ENCODE measurements at regions not wholly inside any gene's neighbourhood (a gene's known extent, or its start where the extent isn't known, plus 50 kb on each side); places are given as distances from the start of the nearest gene placed in this dataset.

GRCh38 chr22:47990481-47990880 is 1228.0 kb downstream of the TBC1D22A start:
- ChIA-PET POLR2A (ENCODE audit: unreplicated experiment) (no interaction called here), CTCF (no interaction called here)
- H3K4ac ChIP-seq (ENCODE audit: low read depth, low read length), result no peak overlapping the region
- intact Hi-C loops (cut with micrococcal nuclease), result no loop called here
- in situ Hi-C loops (cut with MboI; ENCODE audit: low sequenced_read_pairs), result no loop called here
- DNase-seq (no peak), ATAC-seq (ENCODE audit: low read depth) (no peak)
- H3K56ac ChIP-seq (ENCODE audit: extremely low read depth, insufficient read depth, low read length), result no peak overlapping the region
- H3K9me3 ChIP-seq (ENCODE audit: control insufficient read depth, insufficient read depth, low read length), result peaks cover 29% of the 10 kb centered on the region
- no peak overlapping the region for H3K18ac ChIP-seq (ENCODE audit: low read depth, low read length)
- no peaks in the 10 kb centered on the region for H3K27me3 ChIP-seq (ENCODE audit: control insufficient read depth, insufficient read depth, low read length)
- TF ChIP-seq NFE2L2 (IDR thresholded peaks at IDR 0.05; ENCODE audit: low read depth, low read length), result no peak
- no peak for TF ChIP-seq MAZ (IDR thresholded peaks at IDR 0.05; ENCODE audit: borderline replicate concordance, low read depth, low read length)
- no peak for TF ChIP-seq RCOR1 (IDR thresholded peaks at IDR 0.05; ENCODE audit: insufficient replicate concordance, low read length)
- TF ChIP-seq USF2 (IDR thresholded peaks at IDR 0.05; ENCODE audit: low read depth, low read length), result no peak
- TF ChIP-seq FOS (IDR thresholded peaks at IDR 0.05; ENCODE audit: low read depth, low read length), result no peak
- no peak for TF ChIP-seq CTCF (conservative IDR thresholded peaks at IDR 0.05; ENCODE audit: low read depth, low read length)
- TF ChIP-seq CHD1 (IDR thresholded peaks at IDR 0.05; ENCODE audit: low read depth, low read length), result no peak
- no peak for TF ChIP-seq ELK1 (IDR thresholded peaks at IDR 0.05; ENCODE audit: borderline replicate concordance, low read depth, low read length)
- TF ChIP-seq RAD21 (IDR thresholded peaks at IDR 0.05; ENCODE audit: low read length), result no peak
- TF ChIP-seq SMC3 (IDR thresholded peaks at IDR 0.05; ENCODE audit: low read depth, low read length), result no peak
- no peak for TF ChIP-seq BHLHE40 (IDR thresholded peaks at IDR 0.05; ENCODE audit: low read depth, low read length)
- no peak for TF ChIP-seq MXI1 (IDR thresholded peaks at IDR 0.05; ENCODE audit: borderline replicate concordance, low read depth, low read length)
- no peak for TF ChIP-seq CEBPB (IDR thresholded peaks at IDR 0.05; ENCODE audit: low read depth, low read length)
- no peak for TF ChIP-seq POLR2A (IDR thresholded peaks at IDR 0.05; ENCODE audit: low read depth, low read length)
- H3K79me1 ChIP-seq (ENCODE audit: low read depth in 1 of 2, low read length in 2 of 2), result no peaks in the 10 kb centered on the region
- H3K4me1 ChIP-seq (ENCODE audit: control insufficient read depth, insufficient read depth, low read length), result no peaks in the 10 kb centered on the region
- H3K27ac ChIP-seq (ENCODE audit: insufficient read depth, low read length), result no peak overlapping the region
- no peaks in the 10 kb centered on the region for H4K20me1 ChIP-seq (ENCODE audit: insufficient read depth, low read length)
- dilution Hi-C loops (cut with HindIII; ENCODE audit: low sequenced_read_pairs, unreplicated experiment), result no loop called here
- no peak overlapping the region for H2BK120ac ChIP-seq (ENCODE audit: low read depth, low read length)
- no peaks in the 10 kb centered on the region for H3K9me1 ChIP-seq (ENCODE audit: insufficient read depth, low read length)
- H2BK15ac ChIP-seq (ENCODE audit: low read depth, low read length), result no peak overlapping the region
- H2BK5ac ChIP-seq (ENCODE audit: low read depth, low read length, poor library complexity, severe bottlenecking), result no peak overlapping the region
- H4K8ac ChIP-seq (ENCODE audit: low read depth in 2 of 2, low read length in 2 of 2), result no peak overlapping the region
- H2AK9ac ChIP-seq (replicated peaks; ENCODE audit: low read depth, low read length, poor library complexity), result no peak overlapping the region
- no peaks in the 10 kb centered on the region for H3K36me3 ChIP-seq (ENCODE audit: control insufficient read depth, insufficient read depth, low read length)
- no peak overlapping the region for H3K4me2 ChIP-seq (ENCODE audit: low read depth, low read length)
- H4K91ac ChIP-seq (ENCODE audit: insufficient read depth, low read depth, low read length), result no peak overlapping the region
- H2AFZ ChIP-seq (replicated peaks; ENCODE audit: low read length, poor library complexity), result no peak overlapping the region
- H2AK5ac ChIP-seq (ENCODE audit: low read depth, low read length), result no peak overlapping the region
- H3K23ac ChIP-seq (ENCODE audit: low read depth, low read length), result no peak overlapping the region
- no peak overlapping the region for H3K9ac ChIP-seq (ENCODE audit: low read depth, low read length)
- H2BK20ac ChIP-seq (ENCODE audit: low read depth, low read length), result no peak overlapping the region
- H3K14ac ChIP-seq (replicated peaks; ENCODE audit: low read depth, low read length), result no peak overlapping the region
- WGBS, 2 experiments (ENCODE audit: extremely low coverage in 2 of 2, insufficient read length in 1 of 2), result 43% methylated on average over 1 of the region's 3 CpGs; no CpG with 5 or more reads in 1 of the 2 experiments
- BruUV-seq (replicated peaks), result no TSS peak
- no peak overlapping the region for H4K5ac ChIP-seq (ENCODE audit: low read depth, low read length)
- no peak overlapping the region for H3K4me3 ChIP-seq (ENCODE audit: insufficient read depth, low read depth, low read length)

Data from IMR-90 (cell line).